LNCaP clone FGC (cell line): ENCODE measurements at regions not wholly inside any gene's neighbourhood (a gene's known extent, or its start where the extent isn't known, plus 50 kb on each side); places are given as distances from the start of the nearest gene placed in this dataset.

Source experiments
- DNase-seq: peaks from one replicate; pipeline ENCODE4 v3.0.0-alpha.2; 2011; ENCODE audit warnings: low read depth
- H3K4me3 ChIP-seq: 2 replicates; pipeline ENCODE4 v1.5.1; 2011; ENCODE audit warnings: mild to moderate bottlenecking, low read depth, low read length, control low read depth
- CTCF ChIP-seq: IDR thresholded peaks from 2 replicates; pipeline ENCODE4 v1.5.1; 2012; ENCODE audit warnings: mild to moderate bottlenecking; ENCODE audit not compliant: control insufficient read depth, insufficient read depth; ENCODE audit errors: extremely low read depth

DNA sequence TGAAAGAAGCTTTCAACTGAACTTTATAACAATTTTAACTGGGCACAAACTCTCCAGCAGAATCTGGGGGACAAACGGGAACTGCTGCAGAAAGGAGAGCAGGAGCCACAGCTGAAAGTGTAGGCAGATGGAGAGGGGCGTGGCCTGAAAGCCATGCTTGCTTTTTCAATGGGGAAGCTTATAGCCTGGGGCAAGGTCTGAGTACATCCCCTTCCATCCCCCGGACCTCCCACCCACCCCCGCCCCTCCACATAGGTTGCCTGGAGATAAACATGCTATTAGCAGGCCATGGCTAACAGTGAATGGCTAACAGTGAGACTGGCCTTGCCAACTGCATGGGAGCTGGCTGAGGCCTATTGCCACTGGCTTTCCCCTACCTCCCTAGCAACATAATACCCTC lies 317.9 kb upstream of the TANK start:
- no peak for TF ChIP-seq CTCF
- no peak overlapping the region for H3K4me3 ChIP-seq
- DNase-seq: no peak

DNA sequence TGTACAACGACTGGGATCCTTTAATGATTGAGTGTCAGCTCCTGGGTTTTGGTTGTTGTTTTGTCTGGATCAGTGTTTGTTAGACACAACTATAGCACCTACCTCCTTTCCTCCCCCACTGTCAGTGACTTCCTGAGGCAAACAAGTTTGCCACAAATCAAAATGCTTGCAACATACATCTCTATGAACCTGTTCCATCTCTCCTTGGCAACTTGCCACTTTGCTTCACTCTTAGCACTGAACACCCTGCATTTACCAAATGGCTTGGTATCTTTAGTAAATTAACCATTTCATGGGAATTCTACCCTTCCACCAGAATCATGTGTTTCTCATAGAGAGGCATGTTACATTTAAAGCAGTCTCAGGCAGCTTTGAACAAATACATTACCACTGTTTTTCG lies 301.1 kb upstream of the TANK start:
- H3K4me3 ChIP-seq: no peak overlapping the region
- no peak for TF ChIP-seq CTCF
- DNase-seq: no peak

GRCh38 chr2:160862226-160862625 lies 298.0 kb upstream of the TANK start:
- H3K4me3 ChIP-seq: no peak overlapping the region
- TF ChIP-seq CTCF: no peak
- DNase-seq: no peak

- no peak for DNase-seq
- no peak overlapping the region for H3K4me3 ChIP-seq
- TF ChIP-seq CTCF: no peak
Observed at GRCh38 chr2:160868891-160869290, 291.3 kb upstream of the TANK start.

DNA sequence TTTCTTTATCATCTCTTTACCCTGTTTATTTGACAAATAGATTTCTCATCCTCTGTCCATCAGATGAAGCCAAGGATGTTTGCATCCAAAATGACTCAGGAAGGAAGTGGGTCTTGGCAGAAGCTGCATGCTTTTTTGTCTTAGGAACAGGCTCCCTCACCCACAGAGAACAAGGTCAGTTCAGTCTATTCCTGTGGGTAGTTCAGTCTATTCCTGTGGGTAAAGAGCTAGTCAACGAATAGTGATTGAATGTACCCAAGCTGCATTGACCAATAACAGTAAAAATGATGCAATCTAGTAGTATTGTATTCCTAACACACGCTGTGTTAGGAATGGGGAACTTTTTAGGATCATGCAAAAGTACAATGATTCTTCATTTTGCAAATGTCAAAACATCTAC lies 290.8 kb upstream of the TANK start:
- no peak for DNase-seq
- no peak for TF ChIP-seq CTCF
- no peak overlapping the region for H3K4me3 ChIP-seq

DNA sequence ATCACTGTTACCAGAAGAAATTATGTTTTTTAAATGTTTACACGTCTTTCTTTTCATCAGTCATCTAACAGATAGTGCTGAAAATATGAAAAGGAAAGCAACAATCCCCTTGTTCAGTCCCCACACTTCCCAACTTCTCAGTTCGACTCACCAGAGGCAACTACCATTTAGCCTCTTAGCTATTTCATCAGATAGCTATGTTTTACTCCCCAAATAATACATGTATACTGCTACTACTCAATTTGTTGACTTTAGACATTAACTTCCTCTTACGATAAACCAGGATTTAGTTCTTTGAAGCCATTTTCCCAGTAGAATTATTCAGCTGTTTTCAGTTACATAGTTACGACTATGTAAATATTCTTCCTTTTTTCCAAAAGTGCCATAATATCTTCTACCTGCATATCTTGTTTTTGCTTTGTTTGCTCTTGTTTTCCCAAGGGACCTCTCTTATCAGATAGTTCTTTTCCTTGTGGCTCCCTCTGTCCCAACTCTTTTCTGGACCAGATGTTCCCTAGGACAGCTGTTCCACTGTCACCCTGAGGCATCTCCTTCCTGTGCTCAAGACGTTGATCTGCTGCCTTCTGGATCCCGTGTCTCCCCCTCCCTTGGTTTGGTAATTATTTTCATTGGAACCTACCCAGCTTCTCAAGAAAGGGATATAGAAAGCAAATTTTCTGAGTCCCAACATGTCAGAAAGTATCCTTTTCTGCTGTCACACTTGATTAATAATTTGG lies 289.3 kb upstream of the TANK start:
- TF ChIP-seq CTCF: no peak
- no peak for DNase-seq
- H3K4me3 ChIP-seq: no peak overlapping the region

DNA sequence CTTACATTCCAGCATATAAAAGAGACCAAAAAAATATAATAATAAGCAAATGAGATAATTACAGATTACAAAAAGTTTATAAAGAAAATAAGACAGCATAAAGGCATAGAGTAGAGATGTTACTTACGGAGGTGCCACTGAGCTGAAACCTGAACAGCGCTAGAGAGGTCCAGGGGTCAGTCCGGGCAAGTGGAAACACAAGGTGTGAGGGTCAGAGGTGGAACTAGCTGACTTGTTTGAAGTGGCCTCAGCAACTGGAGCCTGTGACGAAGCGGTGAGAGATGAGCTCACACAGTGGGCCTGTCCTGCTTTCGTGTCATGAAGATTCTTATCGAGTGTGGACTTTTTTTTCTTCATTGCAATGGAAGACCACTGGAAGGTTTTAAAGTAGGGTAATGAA lies 288.3 kb upstream of the TANK start:
- no peak overlapping the region for H3K4me3 ChIP-seq
- TF ChIP-seq CTCF: no peak
- no peak for DNase-seq
